PC-3 (cell line): ENCODE measurements at regions not wholly inside any gene's neighbourhood (a gene's known extent, or its start where the extent isn't known, plus 50 kb on each side); places are given as distances from the start of the nearest gene placed in this dataset.

Source experiments
- ATAC-seq: fragments of 200-7000 bp; cut with Tn5 transposase; 2 replicates; pipeline ENCODE4 v1.9.1; 2020; ENCODE audit warnings: mild to moderate bottlenecking, moderate library complexity
- BruUV-seq: library from RNA; stranded (reverse); fragments of 400-500 nt; replicated peaks from 2 replicates; lab custom pipeline; 2021; lab: Mats Ljungman, UMichigan
- CTCF ChIA-PET: fragments of 300-600 bp; sonication (Branson Sonifier 250); formaldehyde crosslinking; loops from one replicate; lab custom pipeline; 2022; ENCODE audit warnings: antibody characterized with exemption; lab: Charles Lee
- POLR2A ChIA-PET: fragments of 300-600 bp; sonication (Branson Sonifier 250); formaldehyde crosslinking; loops from one replicate; lab custom pipeline; 2022; ENCODE audit warnings: antibody characterized with exemption; ENCODE audit not compliant: unreplicated experiment; lab: Charles Lee
- DNase-seq: peaks from one replicate; pipeline ENCODE4 v3.0.0-alpha.2; 2015
- H2AFZ ChIP-seq: fragments of 300-600 bp; sonication (generic); 2 replicates; pipeline ENCODE4 v1.6.0; 2016; ENCODE audit warnings: antibody characterized with exemption, low read length
- H3F3A ChIP-seq: fragments of 300-600 bp; sonication (generic); one replicate; pipeline ENCODE4 v1.6.0; 2017; ENCODE audit warnings: antibody characterized with exemption, low read length, control low read depth, mild to moderate bottlenecking; ENCODE audit not compliant: unreplicated experiment
- H3K27ac ChIP-seq: fragments of 300-600 bp; sonication (generic); 2 replicates; pipeline ENCODE4 v1.5.1; 2016; ENCODE audit warnings: mild to moderate bottlenecking, low read length
- H3K27me3 ChIP-seq: fragments of 300-600 bp; sonication (generic); 2 replicates; pipeline ENCODE4 v1.6.1; 2016; ENCODE audit warnings: low read length, mixed read lengths
- H3K36me3 ChIP-seq: fragments of 300-600 bp; sonication (generic); 2 replicates; pipeline ENCODE4 v1.6.1; 2016; ENCODE audit warnings: low read depth, mixed run types, low read length, mixed read lengths
- H3K4me1 ChIP-seq: fragments of 300-600 bp; sonication (generic); 2 replicates; pipeline ENCODE4 v1.5.1; 2016; ENCODE audit warnings: low read length; ENCODE audit not compliant: insufficient read depth
- H3K4me2 ChIP-seq: fragments of 300-600 bp; sonication (generic); 2 replicates; pipeline ENCODE4 v1.6.0; 2016; ENCODE audit warnings: low read length
- H3K4me3 ChIP-seq: fragments of 300-600 bp; sonication (generic); 2 replicates; pipeline ENCODE4 v1.5.1; 2016; ENCODE audit warnings: mild to moderate bottlenecking, low read length, mixed read lengths
- H3K79me2 ChIP-seq: fragments of 300-600 bp; sonication (generic); 2 replicates; pipeline ENCODE4 v1.6.1; 2017; ENCODE audit warnings: low read length, mixed read lengths
- H3K9ac ChIP-seq: fragments of 300-600 bp; sonication (generic); 2 replicates; pipeline ENCODE4 v1.6.0; 2016; ENCODE audit warnings: mild to moderate bottlenecking, low read length
- H3K9me2 ChIP-seq: fragments of 300-600 bp; sonication (generic); replicated peaks from 2 replicates; pipeline ENCODE4 v1.6.1; 2016; ENCODE audit warnings: mixed run types, low read length, mixed read lengths
- H3K9me3 ChIP-seq: fragments of 300-600 bp; sonication (generic); 2 replicates; pipeline ENCODE4 v1.6.1; 2016; ENCODE audit warnings: low read length, mixed read lengths
- H4K20me1 ChIP-seq: fragments of 300-600 bp; sonication (generic); 2 replicates; pipeline ENCODE4 v1.6.1; 2016; ENCODE audit warnings: low read length, mixed read lengths
- EZH2 ChIP-seq: fragments of 300-600 bp; sonication (generic); IDR thresholded peaks from one replicate; pipeline ENCODE4 v1.6.1; 2017; ENCODE audit warnings: antibody characterized with exemption, mild to moderate bottlenecking, low read length; ENCODE audit not compliant: unreplicated experiment
- EZH2phosphoT487 ChIP-seq: fragments of 300-600 bp; sonication (generic); IDR thresholded peaks from 2 replicates; pipeline ENCODE4 v1.6.1; 2018; ENCODE audit warnings: mild to moderate bottlenecking, antibody characterized with exemption, low read length, borderline replicate concordance
- intact Hi-C: fragments of 100-400 bp; cut with micrococcal nuclease; formaldehyde crosslinking; loops from 2 replicates; pipeline ENCODE4 v1.9.0; 2023
- TF ChIP-seq, protein P1 (sequence below): fragments of 300-600 bp; sonication (generic); conservative IDR thresholded peaks from 2 replicates; pipeline ENCODE4 v1.5.1; 2017; ENCODE audit warnings: antibody characterized with exemption, low read depth, mild to moderate bottlenecking, low read length

- ATAC-seq = no peak
- no peaks in the 10 kb centered on the region for H3K27me3 ChIP-seq
- H4K20me1 ChIP-seq = no peaks in the 10 kb centered on the region
- no peak overlapping the region for H3K4me3 ChIP-seq
- H3F3A ChIP-seq = no peaks in the 10 kb centered on the region
- ChIA-PET CTCF (no interaction called here), POLR2A (no interaction called here)
- no peak overlapping the region for H3K27ac ChIP-seq
- no peaks in the 10 kb centered on the region for H3K9me3 ChIP-seq
- peaks cover 11% of the 10 kb centered on the region for H3K4me1 ChIP-seq
- no peak for DNase-seq
- no peaks in the 10 kb centered on the region for H3K36me3 ChIP-seq
- no peaks in the 10 kb centered on the region for H3K79me2 ChIP-seq
- no peak overlapping the region for H3K9ac ChIP-seq
- no peaks in the 10 kb centered on the region for H3K9me2 ChIP-seq
- H2AFZ ChIP-seq = no peak overlapping the region
- intact Hi-C loops = no loop called here
- no TSS peak for BruUV-seq
- H3K4me2 ChIP-seq = no peak overlapping the region
- TF ChIP-seq EZH2 (no peak), EZH2phosphoT487 (no peak)
- TF ChIP-seq, protein P1, sequence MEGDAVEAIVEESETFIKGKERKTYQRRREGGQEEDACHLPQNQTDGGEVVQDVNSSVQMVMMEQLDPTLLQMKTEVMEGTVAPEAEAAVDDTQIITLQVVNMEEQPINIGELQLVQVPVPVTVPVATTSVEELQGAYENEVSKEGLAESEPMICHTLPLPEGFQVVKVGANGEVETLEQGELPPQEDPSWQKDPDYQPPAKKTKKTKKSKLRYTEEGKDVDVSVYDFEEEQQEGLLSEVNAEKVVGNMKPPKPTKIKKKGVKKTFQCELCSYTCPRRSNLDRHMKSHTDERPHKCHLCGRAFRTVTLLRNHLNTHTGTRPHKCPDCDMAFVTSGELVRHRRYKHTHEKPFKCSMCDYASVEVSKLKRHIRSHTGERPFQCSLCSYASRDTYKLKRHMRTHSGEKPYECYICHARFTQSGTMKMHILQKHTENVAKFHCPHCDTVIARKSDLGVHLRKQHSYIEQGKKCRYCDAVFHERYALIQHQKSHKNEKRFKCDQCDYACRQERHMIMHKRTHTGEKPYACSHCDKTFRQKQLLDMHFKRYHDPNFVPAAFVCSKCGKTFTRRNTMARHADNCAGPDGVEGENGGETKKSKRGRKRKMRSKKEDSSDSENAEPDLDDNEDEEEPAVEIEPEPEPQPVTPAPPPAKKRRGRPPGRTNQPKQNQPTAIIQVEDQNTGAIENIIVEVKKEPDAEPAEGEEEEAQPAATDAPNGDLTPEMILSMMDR = no peak
These were observed 2195.9 kb downstream of the PCDH9 start for GRCh38 chr13:65034266-65034665.

- BruUV-seq = no TSS peak
- ChIA-PET CTCF (no interaction called here), POLR2A (no interaction called here)
- H3K27ac ChIP-seq = no peak overlapping the region
- no peak overlapping the region for H3K9ac ChIP-seq
- no peak for ATAC-seq
- H3K27me3 ChIP-seq = no peaks in the 10 kb centered on the region
- H2AFZ ChIP-seq = no peak overlapping the region
- no peaks in the 10 kb centered on the region for H3K9me3 ChIP-seq
- H3K4me1 ChIP-seq = peaks cover 11% of the 10 kb centered on the region
- no peak overlapping the region for H3K4me3 ChIP-seq
- H4K20me1 ChIP-seq = no peaks in the 10 kb centered on the region
- no peak for TF ChIP-seq EZH2phosphoT487
- TF ChIP-seq, protein P1 = no peak
- TF ChIP-seq EZH2 = no peak
- intact Hi-C loops = no loop called here
- no peak overlapping the region for H3K4me2 ChIP-seq
- no peaks in the 10 kb centered on the region for H3F3A ChIP-seq
- H3K79me2 ChIP-seq = no peaks in the 10 kb centered on the region
- no peaks in the 10 kb centered on the region for H3K36me3 ChIP-seq
- DNase-seq = no peak
- H3K9me2 ChIP-seq = no peaks in the 10 kb centered on the region
These were observed 2197.3 kb downstream of the PCDH9 start for GRCh38 chr13:65032825-65033224.

GRCh38 chr13:65028101-65028500, 2202.0 kb downstream of the PCDH9 start:
- intact Hi-C loops = no loop called here
- ChIA-PET CTCF (no interaction called here), POLR2A (no interaction called here)
- no peak for ATAC-seq
- Histone ChIP-seq H4K20me1 (no peaks in the 10 kb centered on the region), H3K4me3 (no peak overlapping the region), H3F3A (no peaks in the 10 kb centered on the region), H3K79me2 (no peaks in the 10 kb centered on the region), H3K9me3 (no peaks in the 10 kb centered on the region), H3K4me2 (no peak overlapping the region), H3K36me3 (no peaks in the 10 kb centered on the region), H3K9ac (no peak overlapping the region), H2AFZ (no peak overlapping the region), H3K9me2 (no peaks in the 10 kb centered on the region), H3K27me3 (no peaks in the 10 kb centered on the region), H3K4me1 (no peaks in the 10 kb centered on the region), H3K27ac (no peak overlapping the region)
- DNase-seq = no peak
- no TSS peak for BruUV-seq
- TF ChIP-seq EZH2 (no peak), EZH2phosphoT487 (no peak)
- TF ChIP-seq, protein P1 = no peak
